CD8-positive, alpha-beta memory T cell (primary cell): ENCODE measurements at regions not wholly inside any gene's neighbourhood (a gene's known extent, or its start where the extent isn't known, plus 50 kb on each side); places are given as distances from the start of the nearest gene placed in this dataset.

Experiments
- CTCF ChIA-PET: fragments of 350-600 bp; sonication (Branson Sonifier 250); formaldehyde crosslinking; loops from one replicate; lab custom pipeline; 2021; ENCODE audit warnings: antibody characterized with exemption; lab: Charles Lee
- POLR2A ChIA-PET: fragments of 350-600 bp; sonication (Branson Sonifier 250); formaldehyde crosslinking; loops from one replicate; lab custom pipeline; 2021; ENCODE audit warnings: antibody characterized with exemption; lab: Charles Lee
- DNase-seq, 5 donors: peaks; one replicate each; pipeline versions ENCODE4 v3.0.0 to v3.0.0-alpha.2; 2020 to 2022; ENCODE audit warnings: mixed read lengths in 1 of 5
- H3K27ac ChIP-seq: one replicate; pipeline ENCODE4 v1.7.0; 2013; ENCODE audit warnings: low read depth, mild to moderate bottlenecking, low read length, moderate library complexity
- H3K27me3 ChIP-seq: 2 replicates; pipeline ENCODE4 v1.7.0; 2013; ENCODE audit warnings: low read length, mild to moderate bottlenecking; ENCODE audit not compliant: insufficient read depth, poor library complexity, severe bottlenecking
- H3K36me3 ChIP-seq: 2 replicates; pipeline ENCODE4 v1.7.0; 2013; ENCODE audit warnings: mild to moderate bottlenecking, low read length, moderate library complexity; ENCODE audit not compliant: insufficient read depth
- H3K4me1 ChIP-seq: 2 replicates; pipeline ENCODE4 v1.7.0; 2013; ENCODE audit warnings: mild to moderate bottlenecking, low read length, moderate library complexity; ENCODE audit not compliant: insufficient read depth
- H3K4me3 ChIP-seq: 2 replicates; pipeline ENCODE4 v1.7.0; 2013; ENCODE audit warnings: mild to moderate bottlenecking, low read length
- H3K9me3 ChIP-seq: 2 replicates; pipeline ENCODE4 v1.7.0; 2013; ENCODE audit warnings: mild to moderate bottlenecking, low read length
- H3K27ac Mint-ChIP-seq, 8 donors: one replicate each; pipeline ENCODE4 v1.8.0; 2020 to 2021; ENCODE audit warnings: mixed read lengths in 8 of 8, mild to moderate bottlenecking in 6 of 8, inconsistent platforms in 3 of 8, moderate library complexity in 3 of 8
- H3K27me3 Mint-ChIP-seq, 2 donors: one replicate each; pipeline ENCODE4 v1.8.0; 2020 to 2021; ENCODE audit warnings: mixed read lengths in 2 of 2, mild to moderate bottlenecking in 1 of 2, moderate library complexity in 1 of 2
- H3K36me3 Mint-ChIP-seq, 3 donors: one replicate each; pipeline ENCODE4 v1.8.0; 2020 to 2021; ENCODE audit warnings: mixed read lengths in 3 of 3, inconsistent platforms in 1 of 3, mild to moderate bottlenecking in 1 of 3
- H3K4me1 Mint-ChIP-seq, 3 donors: one replicate each; pipeline ENCODE4 v1.8.0; 2020 to 2021; ENCODE audit warnings: mixed read lengths in 3 of 3, inconsistent platforms in 1 of 3, mild to moderate bottlenecking in 1 of 3
- H3K4me3 Mint-ChIP-seq, 7 donors: one replicate each; pipeline ENCODE4 v1.8.0; 2020 to 2021; ENCODE audit warnings: mixed read lengths in 7 of 7, mild to moderate bottlenecking in 6 of 7, moderate library complexity in 4 of 7, inconsistent platforms in 2 of 7
- H3K9me3 Mint-ChIP-seq, 5 donors: one replicate each; pipeline ENCODE4 v1.8.0; 2020 to 2022; ENCODE audit warnings: mixed read lengths in 5 of 5, mild to moderate bottlenecking in 3 of 5, moderate library complexity in 2 of 5, inconsistent platforms in 1 of 5

DNA sequence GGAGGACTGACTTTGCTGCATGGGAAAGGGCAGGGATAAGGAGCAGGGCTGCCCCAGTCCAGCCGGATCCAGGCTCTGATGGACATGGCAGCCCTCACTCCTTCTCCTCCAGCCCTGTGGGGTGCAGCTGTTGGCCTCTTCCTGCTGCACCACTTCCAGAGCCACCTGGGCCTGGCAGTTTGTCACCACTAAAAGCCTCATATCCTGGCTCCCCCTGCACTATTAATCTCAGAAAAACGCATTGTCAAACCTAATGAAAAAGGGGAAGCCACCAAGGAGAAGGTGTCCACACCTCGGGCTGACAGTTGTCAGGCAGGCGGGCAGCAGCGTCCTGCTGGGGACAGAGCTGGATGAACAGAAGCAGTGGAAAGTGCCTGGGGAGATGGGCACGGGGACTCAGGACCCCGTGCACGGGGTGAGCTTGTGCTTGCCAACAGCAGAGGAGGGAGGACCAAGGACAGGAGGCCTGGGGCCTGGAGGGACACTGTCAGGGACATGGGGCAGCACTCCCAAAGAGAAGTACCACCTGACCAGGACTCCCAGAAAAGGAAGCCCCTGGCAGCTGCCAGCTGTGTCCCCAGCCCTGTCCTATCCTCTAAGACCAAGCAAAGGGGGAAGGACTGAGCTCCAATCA, 151.1 kb upstream of the TSHZ3 start:
- Histone ChIP-seq H3K27me3 (no peaks in the 10 kb centered on the region), H3K4me1 (no peaks in the 10 kb centered on the region), H3K27ac (no peak overlapping the region), H3K9me3 (no peaks in the 10 kb centered on the region), H3K36me3 (no peaks in the 10 kb centered on the region), H3K4me3 (no peak overlapping the region)
- Mint-ChIP-seq H3K4me3 (no peak overlapping the region), H3K36me3 (no peaks in the 10 kb centered on the region), H3K27me3 (peaks cover 5 to 14% of the 10 kb centered on the region in 2 donors), H3K4me1 (no peaks in the 10 kb centered on the region), H3K27ac (no peak overlapping the region), H3K9me3 (peaks cover 0 to 4% (median 0%) of the 10 kb centered on the region in 5 donors)
- ChIA-PET POLR2A (no interaction called here), CTCF (no interaction called here)
- no peak for DNase-seq

GRCh38 chr19:31500946-31501345, 151.7 kb upstream of the TSHZ3 start:
- Mint-ChIP-seq H3K9me3 (peaks cover 0 to 4% (median 0%) of the 10 kb centered on the region in 5 donors), H3K36me3 (no peaks in the 10 kb centered on the region)

GRCh38 chr19:31501427-31502195, 152.4 kb upstream of the TSHZ3 start:
- peaks cover 0 to 4% (median 0%) of the 10 kb centered on the region in 5 donors for H3K9me3 Mint-ChIP-seq
- H3K4me3 ChIP-seq: no peak overlapping the region
- no peaks in the 10 kb centered on the region for H3K36me3 ChIP-seq
- peaks cover 11 to 20% of the 10 kb centered on the region in 2 donors for H3K27me3 Mint-ChIP-seq
- H3K27me3 ChIP-seq: no peaks in the 10 kb centered on the region
- POLR2A ChIA-PET: no interaction called here
- H3K4me1 Mint-ChIP-seq: no peaks in the 10 kb centered on the region
- H3K36me3 Mint-ChIP-seq: no peaks in the 10 kb centered on the region
- H3K9me3 ChIP-seq: no peaks in the 10 kb centered on the region
- no peak overlapping the region for H3K27ac Mint-ChIP-seq
- H3K4me1 ChIP-seq: no peaks in the 10 kb centered on the region
- no peak overlapping the region for H3K27ac ChIP-seq
- no peak for DNase-seq
- CTCF ChIA-PET: no interaction called here
- H3K4me3 Mint-ChIP-seq: no peak overlapping the region

More at GRCh38 chr19:31500946-31501345, 151.7 kb upstream of the TSHZ3 start:
- ChIA-PET CTCF (no interaction called here), POLR2A (no interaction called here)
- Histone ChIP-seq H3K4me3 (no peak overlapping the region), H3K9me3 (no peaks in the 10 kb centered on the region), H3K27me3 (no peaks in the 10 kb centered on the region), H3K36me3 (no peaks in the 10 kb centered on the region), H3K4me1 (no peaks in the 10 kb centered on the region), H3K27ac (no peak overlapping the region)
- no peak overlapping the region for H3K4me3 Mint-ChIP-seq
- DNase-seq: no peak
- H3K4me1 Mint-ChIP-seq: no peaks in the 10 kb centered on the region
- H3K27ac Mint-ChIP-seq: no peak overlapping the region
- H3K27me3 Mint-ChIP-seq: peaks cover 8 to 20% of the 10 kb centered on the region in 2 donors

DNA sequence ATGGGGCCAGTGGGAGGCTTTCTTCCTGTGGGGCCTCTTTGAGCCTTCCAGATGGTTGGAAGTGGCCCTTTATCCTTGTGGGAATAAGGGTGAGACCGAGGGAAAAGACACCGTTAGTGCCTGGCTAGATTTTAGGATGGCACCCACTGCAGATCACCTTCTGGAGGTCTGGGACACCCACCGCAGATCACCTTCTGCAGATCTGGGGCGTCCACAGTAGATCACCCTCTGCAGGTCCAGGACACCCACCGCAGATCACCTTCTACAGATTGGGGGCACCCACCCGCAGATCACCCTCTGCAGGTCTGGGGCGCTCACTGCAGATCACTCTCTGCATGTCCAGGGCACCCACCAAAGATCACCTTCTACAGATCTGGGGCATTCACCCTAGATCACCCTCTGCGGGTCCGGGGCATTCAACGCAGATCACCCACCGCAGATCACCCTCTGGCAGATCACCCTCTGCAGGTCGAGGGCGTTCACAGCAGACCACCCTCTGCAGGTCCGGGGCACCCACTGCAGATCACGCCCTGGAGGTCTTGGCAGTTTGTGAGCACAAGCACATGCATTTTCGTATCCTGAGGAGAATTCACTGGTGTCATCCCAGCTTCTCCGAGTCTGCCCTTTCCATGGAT, 153.4 kb upstream of the TSHZ3 start:
- H3K9me3 Mint-ChIP-seq: peaks cover 0 to 4% (median 0%) of the 10 kb centered on the region in 5 donors
- H3K27ac Mint-ChIP-seq: no peak overlapping the region
- no peaks in the 10 kb centered on the region for H3K9me3 ChIP-seq
- no peak overlapping the region for H3K27ac ChIP-seq
- H3K27me3 ChIP-seq: no peaks in the 10 kb centered on the region
- H3K4me1 Mint-ChIP-seq: no peaks in the 10 kb centered on the region
- no peaks in the 10 kb centered on the region for H3K36me3 ChIP-seq
- H3K27me3 Mint-ChIP-seq: peaks cover 9 to 22% of the 10 kb centered on the region in 2 donors
- no peak overlapping the region for H3K4me3 Mint-ChIP-seq
- no peak overlapping the region for H3K4me3 ChIP-seq
- H3K36me3 Mint-ChIP-seq: no peaks in the 10 kb centered on the region
- H3K4me1 ChIP-seq: no peaks in the 10 kb centered on the region
- ChIA-PET POLR2A (no interaction called here), CTCF (no interaction called here)
- DNase-seq: no peak

GRCh38 chr19:31503211-31503610, 154.0 kb upstream of the TSHZ3 start:
- Mint-ChIP-seq H3K27me3 (peaks cover 6 to 28% of the 10 kb centered on the region in 2 donors), H3K27ac (no peak overlapping the region), H3K4me3 (no peak overlapping the region), H3K4me1 (no peaks in the 10 kb centered on the region), H3K36me3 (no peaks in the 10 kb centered on the region), H3K9me3 (peaks cover 0 to 3% (median 0%) of the 10 kb centered on the region in 5 donors)
- no peaks in the 10 kb centered on the region for H3K9me3 ChIP-seq
- H3K36me3 ChIP-seq: no peaks in the 10 kb centered on the region
- no peaks in the 10 kb centered on the region for H3K27me3 ChIP-seq
- H3K27ac ChIP-seq: no peak overlapping the region
- POLR2A ChIA-PET: no interaction called here
- H3K4me3 ChIP-seq: no peak overlapping the region
- no peaks in the 10 kb centered on the region for H3K4me1 ChIP-seq
- no peak for DNase-seq
- CTCF ChIA-PET: no interaction called here

GRCh38 chr19:31504221-31504620, 155.0 kb upstream of the TSHZ3 start:
- no peak overlapping the region for H3K27ac ChIP-seq
- no peak overlapping the region for H3K4me3 ChIP-seq
- DNase-seq: no peak
- H3K27ac Mint-ChIP-seq: no peak overlapping the region
- H3K36me3 ChIP-seq: no peaks in the 10 kb centered on the region
- H3K27me3 ChIP-seq: no peaks in the 10 kb centered on the region
- H3K27me3 Mint-ChIP-seq: peaks cover 11 to 28% of the 10 kb centered on the region in 2 donors
- no peaks in the 10 kb centered on the region for H3K4me1 ChIP-seq
- POLR2A ChIA-PET: no interaction called here
- H3K9me3 Mint-ChIP-seq: peaks cover 0 to 3% (median 0%) of the 10 kb centered on the region in 5 donors
- no peak overlapping the region for H3K4me3 Mint-ChIP-seq
- CTCF ChIA-PET: no interaction called here
- H3K36me3 Mint-ChIP-seq: no peaks in the 10 kb centered on the region
- H3K4me1 Mint-ChIP-seq: no peaks in the 10 kb centered on the region
- H3K9me3 ChIP-seq: no peaks in the 10 kb centered on the region

DNA sequence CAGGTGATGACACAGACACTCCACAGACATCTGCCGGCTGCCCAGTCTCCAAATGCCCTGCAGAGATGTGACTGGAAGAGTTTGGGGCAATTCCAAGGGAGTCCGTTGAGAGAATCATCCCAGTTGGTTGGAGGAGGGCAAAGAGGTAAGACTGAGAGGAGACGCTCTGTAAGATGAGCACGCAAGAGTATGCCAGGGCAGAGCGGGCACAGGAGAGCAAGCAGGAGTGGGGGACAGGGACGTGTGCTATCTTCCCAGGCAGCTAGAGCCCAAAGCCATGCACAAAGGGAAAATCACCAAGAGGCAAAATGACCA, 156.3 kb upstream of the TSHZ3 start:
- H3K9me3 Mint-ChIP-seq: peaks cover 0 to 3% (median 0%) of the 10 kb centered on the region in 5 donors
- peaks cover 11 to 28% of the 10 kb centered on the region in 2 donors for H3K27me3 Mint-ChIP-seq
- no peak overlapping the region for H3K27ac Mint-ChIP-seq
- H3K36me3 ChIP-seq: no peaks in the 10 kb centered on the region
- H3K4me3 ChIP-seq: no peak overlapping the region
- no peaks in the 10 kb centered on the region for H3K4me1 ChIP-seq
- ChIA-PET POLR2A (no interaction called here), CTCF (no interaction called here)
- H3K36me3 Mint-ChIP-seq: no peaks in the 10 kb centered on the region
- no peaks in the 10 kb centered on the region for H3K4me1 Mint-ChIP-seq
- no peak overlapping the region for H3K27ac ChIP-seq
- H3K9me3 ChIP-seq: no peaks in the 10 kb centered on the region
- DNase-seq: no peak
- H3K4me3 Mint-ChIP-seq: no peak overlapping the region
- H3K27me3 ChIP-seq: no peaks in the 10 kb centered on the region

DNA sequence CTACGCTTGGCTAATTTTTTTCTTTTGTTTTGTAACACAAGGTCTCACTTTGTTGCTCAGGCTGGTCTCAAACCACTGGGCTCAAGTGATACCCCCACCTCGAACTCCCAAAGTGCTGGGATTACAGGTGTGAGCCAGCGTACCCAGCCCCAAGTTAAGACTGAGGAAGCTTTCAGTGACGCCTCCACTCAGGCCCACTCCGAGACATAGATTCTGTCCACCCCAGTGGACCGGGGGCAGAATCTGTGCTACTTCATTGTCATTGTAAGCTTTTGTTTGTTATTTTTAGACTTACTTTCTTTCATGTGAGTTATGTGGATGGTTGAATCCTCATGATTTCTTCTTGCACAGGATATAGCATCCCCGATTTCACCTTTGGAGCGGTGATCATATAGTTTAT, 156.9 kb upstream of the TSHZ3 start:
- H3K4me3 Mint-ChIP-seq: no peak overlapping the region
- no peaks in the 10 kb centered on the region for H3K36me3 Mint-ChIP-seq
- Histone ChIP-seq H3K36me3 (no peaks in the 10 kb centered on the region), H3K4me1 (no peaks in the 10 kb centered on the region), H3K27me3 (no peaks in the 10 kb centered on the region), H3K4me3 (no peak overlapping the region), H3K9me3 (no peaks in the 10 kb centered on the region), H3K27ac (no peak overlapping the region)
- H3K27me3 Mint-ChIP-seq: peaks cover 11 to 24% of the 10 kb centered on the region in 2 donors
- H3K27ac Mint-ChIP-seq: no peak overlapping the region
- ChIA-PET POLR2A (no interaction called here), CTCF (no interaction called here)
- peaks cover 0 to 3% (median 0%) of the 10 kb centered on the region in 5 donors for H3K9me3 Mint-ChIP-seq
- no peaks in the 10 kb centered on the region for H3K4me1 Mint-ChIP-seq
- DNase-seq: no peak
